Immature natural killer cell (primary cell): ENCODE measurements at regions not wholly inside any gene's neighbourhood (a gene's known extent, or its start where the extent isn't known, plus 50 kb on each side); places are given as distances from the start of the nearest gene placed in this dataset.

ENCODE experiments used
- DNase-seq, 3 donors: peaks; one replicate each; pipeline ENCODE4 v3.0.0; 2022; ENCODE audit warnings: mixed read lengths in 1 of 3
- H3K27ac Mint-ChIP-seq, 6 donors: one replicate each; pipeline ENCODE4 v1.8.0; 2020; ENCODE audit warnings: mixed read lengths in 6 of 6, mild to moderate bottlenecking in 5 of 6, inconsistent platforms in 4 of 6, moderate library complexity in 3 of 6
- H3K27me3 Mint-ChIP-seq, 3 donors: one replicate each; pipeline ENCODE4 v1.8.0; 2020 to 2021; ENCODE audit warnings: low read depth in 3 of 3, mild to moderate bottlenecking in 3 of 3, mixed read lengths in 3 of 3, moderate library complexity in 3 of 3, inconsistent platforms in 1 of 3
- H3K36me3 Mint-ChIP-seq, 3 donors: one replicate each; pipeline ENCODE4 v1.8.0; 2020; ENCODE audit warnings: mixed read lengths in 3 of 3, inconsistent platforms in 2 of 3, mild to moderate bottlenecking in 2 of 3
- H3K4me1 Mint-ChIP-seq, 2 donors: one replicate each; pipeline ENCODE4 v1.8.0; 2020; ENCODE audit warnings: inconsistent platforms in 2 of 2, mild to moderate bottlenecking in 2 of 2, mixed read lengths in 2 of 2, moderate library complexity in 1 of 2
- H3K4me3 Mint-ChIP-seq, 5 donors: one replicate each; pipeline ENCODE4 v1.8.0; 2020; ENCODE audit warnings: mild to moderate bottlenecking in 5 of 5, mixed read lengths in 5 of 5, inconsistent platforms in 3 of 5, moderate library complexity in 3 of 5
- H3K9me3 Mint-ChIP-seq, 6 donors: one replicate each; pipeline ENCODE4 v1.8.0; 2020; ENCODE audit warnings: mild to moderate bottlenecking in 6 of 6, mixed read lengths in 6 of 6, inconsistent platforms in 4 of 6, moderate library complexity in 3 of 6

- peaks cover 0 to 2% (median 0%) of the 10 kb centered on the region in 3 donors for H3K27me3 Mint-ChIP-seq
- peak overlapping the region; percentile 77 to 97 (median 86) for H3K4me3 Mint-ChIP-seq
- H3K9me3 Mint-ChIP-seq = no peaks in the 10 kb centered on the region
- peak overlapping the region; percentile 82 to 96 (median 92) for H3K27ac Mint-ChIP-seq
- peak; percentile 44 to 50 (median 47) for DNase-seq
- H3K4me1 Mint-ChIP-seq = peaks cover 18 to 26% of the 10 kb centered on the region in 2 donors
- H3K36me3 Mint-ChIP-seq = no peaks in the 10 kb centered on the region
These were observed 53.4 kb upstream of the PRKACB start for GRCh38 chr1:84090447-84091245.

- Mint-ChIP-seq H3K4me1 (peaks cover 18 to 26% of the 10 kb centered on the region in 2 donors), H3K27ac (peak overlapping the region; percentile 31 to 94 (median 89)), H3K4me3 (peak overlapping the region; percentile 19 to 69 (median 42)), H3K27me3 (peaks cover 0 to 2% (median 0%) of the 10 kb centered on the region in 3 donors), H3K9me3 (no peaks in the 10 kb centered on the region), H3K36me3 (no peaks in the 10 kb centered on the region)
- DNase-seq = no peak
These were observed 54.2 kb upstream of the PRKACB start for GRCh38 chr1:84089867-84090266.

DNA sequence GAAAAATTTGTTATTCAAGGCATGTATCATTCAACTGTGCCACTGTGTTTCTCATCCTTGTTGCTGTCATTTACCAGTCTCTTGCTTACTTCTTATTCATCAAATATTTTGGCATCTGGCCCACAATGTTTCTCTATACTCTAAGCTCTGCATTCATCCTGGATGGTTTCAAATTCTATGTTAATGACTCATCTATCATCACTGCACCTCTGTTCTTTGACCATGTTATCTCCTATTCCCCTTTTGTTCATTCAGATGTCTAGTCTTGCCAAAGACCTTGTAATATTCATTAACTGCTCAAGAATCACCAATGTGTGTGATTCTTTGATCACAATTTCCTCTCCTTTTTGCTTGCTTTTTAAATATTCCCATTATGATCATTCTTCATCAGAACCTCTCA lies 54.6 kb upstream of the PRKACB start:
- H3K9me3 Mint-ChIP-seq = no peaks in the 10 kb centered on the region
- H3K4me3 Mint-ChIP-seq = peak overlapping the region in 3 of 5 donors; percentile 3 to 69 (median 30)
- DNase-seq = no peak
- H3K36me3 Mint-ChIP-seq = peaks cover 0 to 1% (median 0%) of the 10 kb centered on the region in 3 donors
- peaks cover 18 to 26% of the 10 kb centered on the region in 2 donors for H3K4me1 Mint-ChIP-seq
- H3K27me3 Mint-ChIP-seq = peaks cover 0 to 2% (median 0%) of the 10 kb centered on the region in 3 donors
- peak overlapping the region; percentile 31 to 94 (median 89) for H3K27ac Mint-ChIP-seq

DNA sequence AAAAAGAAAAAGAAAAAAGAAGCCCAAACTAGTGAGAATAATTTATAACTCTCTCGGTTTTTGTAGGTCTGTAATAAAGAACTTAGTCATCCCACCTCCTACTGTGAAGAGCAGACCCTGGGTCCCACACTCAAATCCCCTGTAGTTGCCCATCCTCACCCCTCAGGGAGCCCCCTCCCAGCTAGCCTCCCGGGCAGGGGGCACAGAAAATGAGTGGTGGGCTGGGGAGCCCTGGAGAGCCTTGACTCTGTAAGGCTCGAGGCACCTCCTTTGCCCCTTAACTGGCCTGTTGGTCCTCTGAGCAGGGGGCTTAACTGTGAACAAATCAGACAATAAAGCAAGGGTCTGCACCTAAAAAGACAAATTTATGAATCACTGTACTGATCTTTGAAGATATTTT lies 57.5 kb upstream of the PRKACB start:
- peaks cover 17 to 20% of the 10 kb centered on the region in 2 donors for H3K4me1 Mint-ChIP-seq
- H3K36me3 Mint-ChIP-seq = peaks cover 0 to 14% (median 0%) of the 10 kb centered on the region in 3 donors
- no peak overlapping the region for H3K27ac Mint-ChIP-seq
- no peak overlapping the region for H3K4me3 Mint-ChIP-seq
- peaks cover 0 to 2% (median 0%) of the 10 kb centered on the region in 3 donors for H3K27me3 Mint-ChIP-seq
- no peak for DNase-seq
- no peaks in the 10 kb centered on the region for H3K9me3 Mint-ChIP-seq

- Mint-ChIP-seq H3K9me3 (no peaks in the 10 kb centered on the region), H3K27me3 (peaks cover 0 to 2% (median 0%) of the 10 kb centered on the region in 3 donors), H3K4me3 (no peak overlapping the region), H3K36me3 (peaks cover 0 to 14% (median 0%) of the 10 kb centered on the region in 3 donors), H3K27ac (no peak overlapping the region), H3K4me1 (peaks cover 15 to 19% of the 10 kb centered on the region in 2 donors)
- no peak for DNase-seq
These were observed 57.9 kb upstream of the PRKACB start for GRCh38 chr1:84086189-84086588.

DNA sequence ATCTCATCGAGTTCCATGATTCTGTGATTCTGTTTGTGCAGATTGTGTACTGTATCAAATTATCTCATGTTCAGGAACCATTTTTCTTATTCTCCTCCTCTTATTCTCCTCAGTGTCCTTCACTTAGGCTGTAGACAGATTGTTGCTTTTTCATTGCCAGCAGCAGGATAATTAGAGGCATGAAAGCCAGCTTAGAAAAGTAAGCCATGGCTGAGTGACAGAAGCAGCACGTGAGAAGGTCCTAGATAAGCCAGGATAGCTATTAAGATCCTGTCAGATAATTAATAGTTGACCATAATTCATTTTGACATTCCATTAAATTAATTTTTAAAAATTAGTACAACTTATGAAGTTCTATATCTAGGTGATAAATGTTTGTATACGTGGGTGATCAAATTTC lies 60.8 kb upstream of the PRKACB start:
- DNase-seq = no peak
- peaks cover 0 to 4% (median 3%) of the 10 kb centered on the region in 3 donors for H3K27me3 Mint-ChIP-seq
- no peak overlapping the region for H3K4me3 Mint-ChIP-seq

DNA sequence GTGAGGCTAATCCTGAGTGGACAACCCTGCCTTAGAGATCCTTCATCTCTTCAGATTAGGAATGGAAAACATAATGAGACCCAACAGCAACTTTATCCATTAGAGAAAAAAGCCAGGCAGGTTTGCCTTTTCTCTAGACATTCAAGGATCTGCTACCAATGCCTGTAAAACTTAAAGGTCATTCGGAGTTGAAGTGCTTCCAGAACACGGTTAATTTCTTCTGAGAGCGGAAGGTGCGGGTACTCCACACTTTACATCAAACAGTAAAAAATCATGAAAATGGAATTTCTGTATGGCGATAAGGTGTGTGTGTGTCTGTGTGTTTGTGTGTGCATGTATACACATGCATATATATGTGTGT lies 65.2 kb upstream of the PRKACB start:
- peaks cover 14 to 22% of the 10 kb centered on the region in 2 donors for H3K4me1 Mint-ChIP-seq
- peak overlapping the region; percentile 82 to 90 (median 86) for H3K4me3 Mint-ChIP-seq
- peaks cover 0 to 5% (median 4%) of the 10 kb centered on the region in 3 donors for H3K27me3 Mint-ChIP-seq
- H3K36me3 Mint-ChIP-seq = peaks cover 0 to 6% (median 0%) of the 10 kb centered on the region in 3 donors
- no peak for DNase-seq
- peak overlapping the region; percentile 43 to 85 (median 77) for H3K27ac Mint-ChIP-seq
- no peaks in the 10 kb centered on the region for H3K9me3 Mint-ChIP-seq

More for the DNA sequence above, 60.8 kb upstream of the PRKACB start:
- Mint-ChIP-seq H3K4me1 (peaks cover 8 to 12% of the 10 kb centered on the region in 2 donors), H3K27ac (no peak overlapping the region), H3K9me3 (no peaks in the 10 kb centered on the region), H3K36me3 (peaks cover 0 to 14% (median 0%) of the 10 kb centered on the region in 3 donors)

- peaks cover 14 to 22% of the 10 kb centered on the region in 2 donors for H3K4me1 Mint-ChIP-seq
- no peak for DNase-seq
These were observed 65.8 kb upstream of the PRKACB start for GRCh38 chr1:84078108-84078841.

DNA sequence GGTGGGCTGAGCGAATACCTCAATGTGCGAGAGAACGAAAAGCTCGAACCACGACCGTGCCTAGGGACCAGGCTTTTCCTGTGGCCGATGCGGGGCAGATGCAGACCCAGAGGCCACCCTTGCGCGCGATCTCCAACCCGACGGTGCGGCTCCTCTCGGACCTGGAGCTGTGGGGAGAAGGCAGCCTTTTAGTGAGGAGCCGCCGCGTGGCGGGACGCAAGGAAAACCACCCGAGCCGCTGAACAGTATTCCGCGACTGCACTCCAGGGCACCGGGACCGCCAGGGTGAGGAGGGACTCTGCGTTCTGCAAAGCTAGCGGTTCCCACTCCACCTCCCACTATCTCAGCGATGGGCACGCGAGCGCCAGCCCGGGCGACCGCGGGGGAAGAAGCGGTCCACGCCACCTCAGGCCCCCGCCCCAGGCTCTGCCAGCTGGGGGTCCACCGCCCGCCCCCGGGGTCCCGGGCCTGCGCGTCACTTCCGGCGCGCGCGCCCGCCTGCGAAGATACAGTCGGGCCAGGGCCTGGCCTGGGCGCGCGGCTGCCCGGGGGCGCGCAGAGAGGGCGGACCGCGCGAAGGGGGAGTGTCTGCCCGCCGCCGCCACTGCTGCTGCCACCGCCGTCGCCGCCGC lies 66.5 kb upstream of the PRKACB start:
- H3K36me3 Mint-ChIP-seq = no peaks in the 10 kb centered on the region
- DNase-seq = peak; percentile 82 to 86 (median 83)
- no peaks in the 10 kb centered on the region for H3K9me3 Mint-ChIP-seq
- H3K4me1 Mint-ChIP-seq = peaks cover 14 to 22% of the 10 kb centered on the region in 2 donors
- H3K27me3 Mint-ChIP-seq = peaks cover 0 to 5% (median 4%) of the 10 kb centered on the region in 3 donors
- peak overlapping the region; percentile 83 to 92 (median 87) for H3K4me3 Mint-ChIP-seq
- peak overlapping the region; percentile 76 to 88 (median 83) for H3K27ac Mint-ChIP-seq

More at GRCh38 chr1:84078108-84078841, 65.8 kb upstream of the PRKACB start:
- H3K27ac Mint-ChIP-seq = peak overlapping the region; percentile 57 to 85 (median 77)
- H3K27me3 Mint-ChIP-seq = peaks cover 0 to 5% (median 4%) of the 10 kb centered on the region in 3 donors
- H3K9me3 Mint-ChIP-seq = no peaks in the 10 kb centered on the region
- peaks cover 0 to 2% (median 0%) of the 10 kb centered on the region in 3 donors for H3K36me3 Mint-ChIP-seq
- H3K4me3 Mint-ChIP-seq = peak overlapping the region; percentile 82 to 90 (median 86)

- Mint-ChIP-seq H3K27ac (no peak overlapping the region), H3K27me3 (peaks cover 0 to 5% (median 4%) of the 10 kb centered on the region in 3 donors), H3K4me3 (no peak overlapping the region), H3K9me3 (peaks cover 0 to 4% (median 0%) of the 10 kb centered on the region in 6 donors), H3K4me1 (peaks cover 6 to 10% of the 10 kb centered on the region in 2 donors), H3K36me3 (no peaks in the 10 kb centered on the region)
- DNase-seq = no peak
These were observed 70.8 kb upstream of the PRKACB start for GRCh38 chr1:84073266-84073665.

- H3K4me3 Mint-ChIP-seq = no peak overlapping the region
- DNase-seq = no peak
These were observed 70.4 kb upstream of the TTLL7 start for GRCh38 chr1:84069236-84069845.

DNA sequence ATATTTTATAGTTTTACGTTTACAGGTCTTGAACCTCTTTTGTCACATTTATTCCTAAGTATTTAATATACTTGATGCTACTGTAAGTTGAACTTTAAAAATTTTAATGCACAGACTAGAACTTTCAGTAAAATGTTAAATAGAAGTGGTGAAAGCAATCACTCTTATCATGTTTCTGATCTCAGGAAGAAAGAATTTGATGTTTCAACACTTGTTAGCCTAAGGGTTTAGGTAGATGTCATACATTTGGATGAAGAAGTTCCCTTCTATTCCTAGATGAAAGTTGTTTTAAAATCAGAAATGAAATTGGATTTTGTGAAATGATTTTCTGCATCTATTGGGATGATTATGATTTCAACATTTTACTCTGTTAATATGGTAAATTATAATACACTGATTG lies 63.6 kb upstream of the TTLL7 start:
- peaks cover 0 to 10% (median 8%) of the 10 kb centered on the region in 3 donors for H3K27me3 Mint-ChIP-seq
- no peak for DNase-seq
- H3K36me3 Mint-ChIP-seq = no peaks in the 10 kb centered on the region
- no peak overlapping the region for H3K4me3 Mint-ChIP-seq
- no peaks in the 10 kb centered on the region for H3K4me1 Mint-ChIP-seq
- H3K27ac Mint-ChIP-seq = no peak overlapping the region
- H3K9me3 Mint-ChIP-seq = no peaks in the 10 kb centered on the region

More at GRCh38 chr1:84069236-84069845, 70.4 kb upstream of the TTLL7 start:
- Mint-ChIP-seq H3K27me3 (peaks cover 1 to 11% (median 9%) of the 10 kb centered on the region in 3 donors), H3K4me1 (no peaks in the 10 kb centered on the region), H3K36me3 (no peaks in the 10 kb centered on the region), H3K27ac (no peak overlapping the region), H3K9me3 (peaks cover 0 to 4% (median 1%) of the 10 kb centered on the region in 6 donors)

DNA sequence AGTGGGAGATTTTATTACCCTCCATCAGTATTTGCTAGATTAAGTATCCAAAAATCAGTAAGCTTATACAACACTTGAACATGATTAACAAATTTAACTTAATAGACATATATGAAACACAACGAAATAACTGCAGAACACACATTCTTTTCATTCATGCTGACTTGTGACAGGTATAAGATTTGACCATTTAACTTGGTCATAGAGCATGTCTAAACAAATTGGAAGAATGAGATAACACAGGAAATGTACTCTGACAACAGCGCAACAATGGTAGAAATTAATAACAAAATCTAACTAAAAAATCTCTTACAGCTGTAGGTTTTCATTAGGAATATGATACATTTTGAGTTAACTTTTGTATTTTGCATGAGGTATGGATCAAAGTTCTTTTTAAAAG lies 62.4 kb upstream of the TTLL7 start:
- peaks cover 0 to 7% (median 6%) of the 10 kb centered on the region in 3 donors for H3K27me3 Mint-ChIP-seq
- H3K27ac Mint-ChIP-seq = no peak overlapping the region
- no peak for DNase-seq
- no peaks in the 10 kb centered on the region for H3K36me3 Mint-ChIP-seq
- H3K4me1 Mint-ChIP-seq = no peaks in the 10 kb centered on the region
- no peak overlapping the region for H3K4me3 Mint-ChIP-seq
- H3K9me3 Mint-ChIP-seq = no peaks in the 10 kb centered on the region
